GM21723 (cell line): ENCODE measurements at regions not wholly inside any gene's neighbourhood (a gene's known extent, or its start where the extent isn't known, plus 50 kb on each side); places are given as distances from the start of the nearest gene placed in this dataset.

Experiments
- ATAC-seq: cut with Tn5 transposase; IDR thresholded peaks from one replicate; pipeline ENCODE4 v1.9.1; 2021; ENCODE audit warnings: mild to moderate bottlenecking, moderate library complexity; ENCODE audit not compliant: unreplicated experiment

DNA sequence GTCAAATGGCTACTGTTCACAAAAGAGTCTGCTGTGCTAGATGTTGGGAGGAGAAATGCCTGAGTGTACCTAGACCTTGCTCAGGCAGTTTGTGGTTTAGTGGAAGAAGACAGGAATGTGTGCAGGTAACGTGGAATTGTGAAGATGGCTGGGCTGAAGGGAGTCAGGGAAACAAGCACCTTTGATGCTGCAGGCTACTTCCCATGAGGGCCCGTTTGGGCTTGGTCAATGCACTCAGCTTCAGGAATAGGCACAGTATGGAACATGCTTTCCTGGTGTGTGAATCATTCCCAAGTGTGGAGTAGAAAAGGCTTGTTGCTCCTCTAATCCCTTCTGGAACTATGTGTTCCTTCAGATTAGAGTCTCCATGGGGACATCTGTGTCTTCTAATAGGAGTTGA, 318.3 kb upstream of the MTNR1B start:
- ATAC-seq = no peak

DNA sequence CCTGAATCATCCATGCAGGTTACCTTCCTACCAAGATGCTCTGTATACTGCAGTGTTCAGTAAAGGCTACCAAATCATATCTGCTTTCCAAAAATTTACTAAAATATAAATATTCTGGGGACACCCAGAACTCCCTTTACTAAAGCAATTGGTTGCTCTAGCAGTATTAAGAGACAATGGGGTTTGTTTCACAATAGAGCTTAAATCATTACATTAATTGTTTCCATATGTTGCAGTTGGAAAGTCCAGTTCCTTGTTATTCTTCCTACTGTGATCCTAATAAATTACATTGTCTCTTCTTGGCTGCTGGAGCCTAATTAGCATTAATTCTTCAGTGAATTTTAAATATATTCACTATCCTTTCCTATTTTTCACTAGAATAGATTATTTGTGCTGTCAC, 316.0 kb upstream of the MTNR1B start:
- no peak for ATAC-seq

DNA sequence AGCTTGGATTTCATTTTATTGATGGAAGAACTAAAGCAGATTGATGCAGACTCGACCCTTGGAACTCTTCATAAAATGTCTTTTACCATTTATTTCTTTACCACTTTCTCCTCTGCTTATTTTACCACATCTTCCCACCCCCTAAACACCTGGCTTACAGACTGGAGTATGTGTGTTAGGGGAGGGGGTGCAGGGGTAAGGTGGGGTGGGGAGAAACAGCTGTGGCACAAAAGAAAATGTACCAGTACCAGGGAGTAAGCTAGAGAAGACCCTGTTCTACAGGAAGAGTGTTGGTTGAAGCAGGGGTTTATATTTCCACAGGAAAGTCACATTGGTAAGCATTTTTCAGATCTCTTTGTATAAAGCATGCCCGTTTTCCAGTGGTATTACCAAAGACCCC, 312.7 kb upstream of the MTNR1B start:
- ATAC-seq = no peak

DNA sequence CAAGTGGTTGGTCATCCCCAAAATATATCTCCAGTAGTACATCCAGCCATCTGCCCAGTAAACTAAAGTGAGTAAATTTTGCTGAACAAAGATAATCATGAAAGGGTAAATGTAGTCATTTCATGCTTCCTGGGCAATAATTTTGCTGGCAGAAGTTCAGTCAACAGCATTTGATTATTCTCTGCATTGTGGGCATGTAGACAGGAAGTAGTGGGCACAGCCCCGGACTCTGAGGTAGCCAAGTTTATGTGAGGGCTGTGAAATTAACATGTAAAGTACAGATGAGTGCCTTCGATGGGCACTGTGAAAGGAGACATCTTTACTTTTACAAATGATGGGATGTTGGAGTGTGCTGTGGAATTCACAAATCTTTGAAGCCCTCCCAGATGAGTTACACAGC, 312.2 kb upstream of the MTNR1B start:
- no peak for ATAC-seq

DNA sequence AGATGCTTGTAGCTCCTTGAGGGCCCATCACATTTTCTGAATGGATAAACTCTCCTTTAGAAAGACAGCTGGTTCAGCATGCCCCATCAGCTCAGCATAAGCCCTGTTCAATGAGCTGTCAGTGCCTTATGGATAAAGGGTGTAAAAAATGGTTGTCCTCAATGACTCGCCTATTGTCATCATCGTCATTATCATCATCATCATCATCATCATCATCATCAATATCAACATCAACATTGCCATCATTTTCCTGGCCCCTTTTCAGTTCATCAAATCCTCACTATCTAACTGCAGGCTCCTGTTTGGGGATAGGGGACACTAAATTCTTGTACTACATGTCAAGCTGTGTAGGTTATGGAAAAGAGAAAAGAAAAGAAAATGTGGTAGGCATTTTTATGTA, 310.7 kb upstream of the MTNR1B start:
- ATAC-seq = no peak

DNA sequence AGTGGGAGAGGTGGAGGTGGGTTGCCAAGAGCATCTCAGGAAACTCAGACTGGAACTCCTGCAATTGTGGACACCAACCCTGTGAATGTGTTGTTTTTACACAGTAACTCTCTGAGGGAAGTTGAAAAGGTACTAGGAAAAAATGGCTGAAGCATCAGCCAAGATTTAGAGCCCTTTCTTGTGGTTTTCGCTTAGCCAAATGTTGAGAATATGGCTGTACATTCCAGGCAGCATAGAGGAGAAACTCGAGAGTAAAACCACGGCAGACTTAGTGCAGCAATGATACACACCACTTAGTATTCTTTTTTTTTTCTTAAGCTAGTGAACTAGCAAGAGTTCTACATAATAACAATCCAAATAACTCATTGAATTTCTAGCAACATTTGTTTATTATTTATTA, 309.7 kb upstream of the MTNR1B start:
- ATAC-seq = no peak

DNA sequence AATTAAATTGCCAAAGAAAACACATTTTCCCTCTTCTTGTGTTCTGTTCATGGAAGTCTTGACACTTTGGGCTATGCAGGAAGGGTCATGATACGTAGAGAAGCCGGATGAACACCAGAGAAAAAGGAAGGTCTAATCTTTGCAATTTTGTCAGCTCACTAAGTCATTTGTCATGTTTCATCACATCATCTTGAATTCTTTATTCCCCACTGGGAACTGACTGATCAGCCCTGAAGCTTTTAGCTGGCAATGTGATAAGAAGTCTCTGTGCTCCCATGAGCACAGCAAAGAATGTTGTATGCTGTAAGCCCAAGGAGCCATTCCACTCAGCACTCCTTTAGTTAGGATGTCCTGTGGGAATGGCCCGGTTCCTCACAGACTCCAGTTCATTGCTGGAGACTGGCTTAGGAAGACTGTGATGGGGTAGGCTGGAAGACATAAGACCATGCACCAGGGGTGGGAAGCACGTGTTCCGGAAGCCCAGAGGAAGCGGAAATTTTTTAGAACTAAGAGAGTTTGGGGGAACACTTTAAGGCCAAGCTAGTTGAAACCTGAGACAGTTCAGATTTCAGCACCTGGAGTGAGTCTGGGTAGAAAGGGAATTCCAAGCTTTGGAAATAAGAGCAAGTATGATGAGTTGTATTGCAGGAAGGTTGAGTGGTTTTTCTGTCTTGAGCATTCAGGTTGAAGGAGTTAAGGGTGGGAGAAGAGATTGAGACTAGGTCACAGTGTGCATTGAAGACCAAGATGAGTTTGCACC, 306.7 kb upstream of the MTNR1B start:
- ATAC-seq = no peak

DNA sequence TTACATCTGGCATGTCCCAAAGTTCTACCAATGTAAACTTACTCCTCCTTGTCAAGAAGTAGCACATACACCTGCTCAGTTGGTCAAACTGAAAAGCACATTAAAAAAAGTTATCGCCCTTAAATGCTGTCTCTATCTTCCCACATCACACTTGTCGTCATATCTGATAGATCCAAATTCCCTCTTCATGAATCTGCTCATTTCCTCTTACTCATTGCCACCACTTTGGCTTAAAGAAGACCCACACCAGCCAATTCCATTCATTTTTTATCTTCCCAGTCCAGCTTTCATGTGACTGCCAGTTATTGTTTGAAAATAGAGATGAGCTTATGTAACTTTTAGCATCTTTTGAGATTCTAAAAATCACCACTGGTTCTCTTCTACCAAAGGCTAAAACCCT, 305.9 kb upstream of the MTNR1B start:
- ATAC-seq = no peak

DNA sequence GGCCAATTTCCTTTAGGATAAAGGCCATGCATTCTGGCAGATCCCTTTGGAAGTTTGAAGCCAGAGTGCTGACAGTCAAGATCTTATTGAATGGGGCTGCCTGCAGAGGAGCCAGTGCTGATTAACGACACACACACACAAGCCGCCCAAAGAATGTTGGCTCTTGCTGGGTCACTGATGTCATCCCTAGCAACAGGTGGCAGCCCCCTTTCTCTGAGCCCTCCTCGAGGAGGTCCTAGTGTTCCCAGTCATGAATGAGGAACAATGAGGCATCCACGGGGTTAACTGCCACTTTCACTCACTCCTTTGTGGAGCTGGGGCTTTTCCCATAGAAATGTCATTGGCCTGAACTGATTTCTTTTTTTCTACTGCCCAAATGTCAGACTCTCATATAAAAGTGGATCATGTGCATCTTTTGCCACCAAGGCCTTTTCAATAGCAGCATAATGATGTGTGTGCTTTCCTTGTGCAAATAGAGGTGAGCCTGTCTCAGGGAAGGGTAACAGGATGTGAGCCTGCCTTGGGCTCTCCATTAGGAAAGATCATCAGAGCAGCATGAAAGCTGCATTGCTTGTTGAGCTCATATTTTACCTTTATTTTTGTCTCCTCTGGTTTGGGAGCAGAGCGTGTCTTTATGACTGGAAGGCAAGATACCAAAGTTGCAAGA, 301.8 kb upstream of the MTNR1B start:
- ATAC-seq = no peak

DNA sequence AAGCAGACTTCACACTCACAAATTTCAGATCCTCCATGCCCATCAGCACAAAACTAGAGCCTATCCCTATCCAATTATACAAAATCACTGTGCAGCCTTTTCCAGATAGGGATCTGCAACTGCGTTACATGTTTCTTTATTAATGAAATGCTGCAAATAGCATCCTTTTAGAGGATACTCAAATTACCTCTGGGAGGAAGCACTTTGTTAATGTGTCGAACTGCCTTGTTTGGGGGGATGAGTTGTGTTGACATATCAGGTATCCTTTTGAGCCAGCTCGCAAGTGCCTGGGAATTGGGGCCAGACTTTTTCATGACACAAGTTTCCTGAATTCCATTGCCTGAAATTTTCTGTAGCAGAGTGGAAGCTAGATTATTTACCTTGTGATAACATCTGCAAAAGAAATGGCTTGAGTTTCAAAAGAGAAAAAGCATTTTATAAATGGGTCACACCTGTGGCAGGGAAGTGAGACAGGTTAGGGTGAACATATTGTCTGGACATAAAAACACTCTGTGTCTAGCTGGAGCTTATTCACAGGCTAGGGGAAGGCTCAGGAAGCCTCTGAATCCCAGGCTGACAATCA, 299.1 kb upstream of the MTNR1B start:
- ATAC-seq = no peak

DNA sequence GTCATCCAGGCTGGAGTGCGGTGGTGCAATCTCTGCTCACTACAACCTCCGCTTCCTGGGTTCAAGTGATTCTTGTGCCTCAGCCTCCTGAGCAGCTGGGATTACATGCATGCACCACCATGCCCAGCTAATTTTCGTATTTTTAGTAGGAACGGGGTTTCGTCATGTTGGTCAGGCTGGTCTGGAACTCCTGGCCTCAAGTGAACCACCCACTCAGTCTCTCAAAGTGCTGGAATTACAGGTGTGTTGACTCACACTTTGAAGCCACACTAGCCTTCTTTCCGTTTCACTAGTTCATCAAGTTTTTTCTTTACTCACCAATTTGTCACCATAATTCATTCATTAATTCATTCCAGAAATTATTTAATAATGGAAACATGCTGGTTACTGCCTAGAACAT, 298.4 kb upstream of the MTNR1B start:
- ATAC-seq = no peak

DNA sequence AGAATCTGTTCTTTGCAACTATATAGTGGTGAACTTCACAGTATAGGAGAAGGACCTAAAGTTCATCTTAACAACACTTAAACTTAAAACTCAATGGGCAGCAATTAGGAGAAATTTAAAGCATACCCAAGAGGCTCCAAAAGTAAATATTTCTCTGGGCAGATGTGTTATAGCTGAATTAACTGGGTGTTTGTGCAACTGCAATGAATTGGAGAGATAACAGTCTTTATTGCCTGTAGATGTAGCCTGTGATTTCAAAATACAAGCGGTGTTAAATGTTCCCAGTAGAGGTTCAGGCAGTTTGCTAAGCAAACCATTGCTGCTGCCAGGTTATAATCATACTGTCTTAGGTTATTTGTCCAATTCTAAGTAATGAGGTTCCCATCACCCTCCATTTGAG, 294.1 kb upstream of the MTNR1B start:
- no peak for ATAC-seq

DNA sequence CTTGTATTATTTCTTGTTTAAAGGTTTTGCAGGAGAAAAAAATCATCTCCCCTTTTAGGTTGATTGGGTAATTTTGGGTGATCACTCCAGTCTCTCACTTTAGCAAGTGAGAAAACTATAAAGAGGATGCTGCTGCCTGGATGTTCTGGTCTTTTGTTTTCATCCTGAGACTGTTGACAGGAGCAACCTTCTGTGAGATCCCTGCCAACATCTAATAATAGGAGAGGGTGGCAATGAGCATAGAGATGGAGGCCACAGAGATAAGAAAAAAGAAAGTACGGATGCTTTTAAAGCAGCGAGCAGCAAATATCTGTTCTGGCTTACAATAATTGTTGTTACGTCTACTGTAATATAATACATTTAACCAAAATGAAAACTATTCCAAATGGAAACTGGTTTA, 293.6 kb upstream of the MTNR1B start:
- no peak for ATAC-seq

DNA sequence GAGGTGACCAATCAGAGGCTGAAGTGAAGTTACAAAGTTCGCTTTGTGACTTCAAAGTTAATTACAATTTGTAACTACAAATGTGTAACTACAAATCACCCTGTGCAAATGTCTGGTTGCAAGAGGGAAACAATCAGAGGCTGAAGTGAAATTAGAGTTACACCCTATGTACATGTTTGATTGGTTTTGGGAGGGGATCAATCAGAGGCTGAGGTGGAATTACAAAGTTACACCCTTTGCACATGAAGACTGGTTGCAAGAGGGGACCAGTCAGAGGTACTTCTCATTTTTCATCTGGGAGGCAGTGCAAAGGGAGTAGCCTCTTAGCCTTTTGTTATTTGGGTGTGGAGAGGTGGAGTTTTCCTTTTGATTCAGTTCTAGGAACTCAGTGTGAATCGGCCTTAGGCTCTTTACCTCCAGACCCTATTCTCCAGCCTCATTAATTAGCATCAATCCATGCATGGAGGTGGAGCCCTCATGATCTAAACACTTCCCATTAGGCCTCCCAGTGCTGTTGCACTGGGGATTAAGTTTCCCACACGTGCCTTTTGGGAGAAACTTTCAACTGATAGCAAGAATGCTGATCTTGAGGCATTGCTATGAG, 291.3 kb upstream of the MTNR1B start:
- no peak for ATAC-seq

DNA sequence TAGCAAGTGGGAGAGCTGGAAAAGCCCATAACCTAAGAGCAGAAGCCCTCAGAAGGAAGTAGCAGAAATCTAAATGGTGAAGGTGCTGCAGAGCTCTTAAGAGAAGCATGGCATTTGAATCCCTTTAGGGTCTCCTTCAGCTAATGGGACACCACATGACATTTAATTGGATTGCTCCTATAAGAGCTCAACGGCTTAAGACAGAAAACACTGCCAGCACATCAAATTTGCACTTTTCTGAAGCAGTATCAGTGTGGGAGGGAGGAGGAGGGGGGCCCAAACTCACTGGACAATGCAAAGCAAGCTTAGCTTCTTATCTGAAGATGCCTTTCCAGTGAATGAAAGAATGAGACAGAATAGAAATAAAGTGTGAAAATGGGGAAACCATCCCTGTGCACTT, 287.9 kb upstream of the MTNR1B start:
- ATAC-seq = no peak

DNA sequence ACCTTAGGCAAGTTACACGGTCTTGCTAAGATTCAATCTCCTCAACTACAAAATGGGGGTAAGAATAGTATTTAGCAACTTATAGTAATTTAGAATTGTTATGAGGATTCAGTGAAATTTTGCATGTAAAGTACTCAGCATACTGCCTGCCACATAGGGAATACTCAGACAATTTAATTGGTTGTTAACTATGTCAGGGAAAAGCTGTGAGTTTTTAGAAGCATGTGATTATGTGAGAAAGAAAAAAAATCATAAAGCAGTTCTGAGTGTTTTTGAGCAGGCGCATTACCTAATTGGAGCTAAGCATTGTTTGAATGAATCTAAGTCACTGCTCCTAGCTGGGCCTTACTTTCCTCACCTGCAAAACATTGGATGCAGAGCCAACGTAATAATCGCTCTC, 287.3 kb upstream of the MTNR1B start:
- ATAC-seq = no peak

DNA sequence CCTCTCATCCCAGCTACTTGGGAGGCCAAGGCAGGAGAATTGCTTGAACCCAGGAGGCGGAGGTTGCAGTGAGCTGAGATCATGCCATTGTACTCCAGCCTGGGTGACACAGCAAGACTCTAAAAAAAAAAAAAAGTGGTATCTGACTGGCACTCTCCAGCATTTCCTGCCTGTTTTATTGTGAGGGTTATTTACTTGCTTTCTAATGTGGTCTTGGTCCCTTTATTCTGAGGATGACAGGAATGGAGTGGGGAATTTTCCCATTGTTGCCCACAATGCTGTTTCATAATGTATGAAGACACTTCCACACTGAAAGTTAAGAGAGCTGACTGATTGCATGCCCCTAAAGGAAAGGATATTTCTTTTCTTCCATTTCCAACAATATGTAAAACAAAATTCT, 286.5 kb upstream of the MTNR1B start:
- ATAC-seq = no peak

DNA sequence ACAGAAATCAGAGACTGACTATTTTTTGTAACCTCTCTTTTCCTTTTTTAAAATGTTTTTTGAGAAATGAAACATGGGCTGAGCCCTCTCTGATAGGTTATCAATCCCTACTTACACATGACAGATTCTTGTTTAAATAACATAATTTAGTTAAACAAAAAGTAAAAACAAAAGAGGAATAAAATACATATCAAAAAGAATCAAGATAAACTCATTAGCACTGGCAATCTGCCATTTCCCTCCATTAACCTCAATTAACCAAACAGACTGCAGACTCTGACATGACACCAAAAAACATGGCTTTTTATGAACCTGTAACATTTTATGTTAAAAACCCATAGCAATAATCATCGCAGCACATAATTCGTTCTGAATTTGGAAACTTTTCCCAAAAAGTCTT, 284.4 kb upstream of the MTNR1B start:
- no peak for ATAC-seq

DNA sequence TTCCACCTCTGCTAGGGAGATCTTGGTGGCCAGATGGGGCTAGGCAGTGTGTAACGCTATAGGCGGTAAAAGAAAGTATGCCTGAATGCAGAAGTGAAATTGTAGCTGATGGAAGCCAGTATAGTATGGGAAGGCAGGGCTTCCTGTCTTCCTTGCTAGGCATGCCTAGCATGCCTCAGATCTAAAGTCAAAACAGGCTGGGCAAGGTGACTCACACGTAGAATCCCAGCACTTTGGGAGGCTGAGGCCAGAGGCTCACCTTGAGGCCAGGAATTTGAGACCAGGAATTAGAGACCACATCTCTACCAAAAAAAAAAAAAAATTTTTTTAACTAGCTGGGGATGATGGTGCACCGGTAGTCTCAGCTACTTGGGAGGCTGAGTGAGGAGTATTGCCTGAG, 281.7 kb upstream of the MTNR1B start:
- no peak for ATAC-seq

DNA sequence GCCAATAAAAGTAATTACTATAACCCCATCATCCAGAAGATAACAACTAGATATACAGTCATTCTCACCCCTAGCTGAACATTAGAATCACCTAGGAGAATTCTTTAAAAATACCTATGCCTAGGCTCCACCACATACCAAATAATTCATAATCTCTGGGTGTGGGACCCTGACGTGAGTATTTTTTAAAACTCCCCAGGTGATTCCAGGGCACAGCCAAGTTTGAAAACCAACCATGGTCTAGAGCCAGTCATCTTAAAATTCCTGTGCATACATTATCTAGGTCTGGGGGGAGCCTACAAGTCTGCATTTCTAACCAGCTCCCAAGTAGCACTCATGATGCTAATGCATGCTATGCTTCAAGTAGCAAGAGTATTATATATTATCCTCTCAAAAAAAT, 281.0 kb upstream of the MTNR1B start:
- ATAC-seq = no peak

DNA sequence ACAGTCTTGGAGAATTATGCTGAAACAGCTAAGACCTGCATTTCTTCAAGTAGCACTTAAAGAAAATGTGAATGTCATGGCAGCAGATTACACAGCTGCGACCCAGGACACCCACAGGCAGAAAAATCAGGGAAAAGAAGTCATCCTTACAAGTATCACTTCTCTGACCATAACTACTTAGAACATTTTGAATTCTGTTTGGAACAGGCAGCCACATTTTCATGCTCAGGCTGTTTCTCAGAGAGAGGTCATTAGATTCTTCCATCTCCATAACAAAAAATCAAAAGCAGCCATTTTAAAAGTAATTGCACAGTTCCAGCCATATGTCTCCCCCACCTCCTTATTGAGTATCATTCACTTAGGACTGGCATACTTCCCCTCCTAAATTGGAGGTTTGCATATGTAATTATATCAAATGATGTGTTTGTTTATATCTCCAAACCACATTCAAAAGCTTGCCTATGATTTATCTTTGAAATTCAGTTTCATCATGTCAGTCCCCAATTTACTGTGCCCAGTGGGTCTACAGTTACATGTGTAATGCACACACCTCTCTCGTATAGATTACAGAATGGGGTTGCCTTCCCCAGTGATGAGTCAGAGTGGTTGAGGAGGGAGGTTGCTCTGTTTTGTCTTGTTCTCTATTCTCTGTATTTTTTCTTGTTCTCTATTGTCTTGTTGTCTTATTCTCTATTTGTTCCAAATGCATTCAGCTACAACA, 276.5 kb upstream of the MTNR1B start:
- ATAC-seq = no peak
